ENCODE measurements at regions not wholly inside any gene's neighbourhood (a gene's known extent, or its start where the extent isn't known, plus 50 kb on each side); places are given as distances from the start of the nearest gene placed in this dataset.
"Not testable (repeated sequence)": the region's sequence is repeated elsewhere in the genome, so short reads cannot be mapped to it uniquely, and the experiment has no call there.

GRCh38 chr12:28787151-28787550, 361.9 kb upstream of the FAR2 start:
- Histone ChIP-seq H3K79me2 (ENCODE audit: insufficient read depth, low read length) (no peaks in the 10 kb centered on the region), H3K4me1 (ENCODE audit: insufficient read depth, low read length, severe bottlenecking) (no peaks in the 10 kb centered on the region), H4K20me1 (ENCODE audit: insufficient read depth, low read length) (no peaks in the 10 kb centered on the region), H2AFZ (ENCODE audit: low read length) (no peak overlapping the region), H3K27ac (ENCODE audit: low read depth, low read length, poor library complexity, severe bottlenecking) (no peak overlapping the region), H3K9me2 (ENCODE audit: low read depth, low read length) (no peaks in the 10 kb centered on the region), H3K4me3 (ENCODE audit: low read depth, low read length, poor library complexity, severe bottlenecking) (no peak overlapping the region), H3K9me3 (ENCODE audit: low read length) (no peaks in the 10 kb centered on the region), H3F3A (ENCODE audit: insufficient read depth, low read length) (no peaks in the 10 kb centered on the region), H3K27me3 (ENCODE audit: insufficient read depth, low read length) (no peaks in the 10 kb centered on the region), H3K36me3 (ENCODE audit: insufficient read depth, low read length) (no peaks in the 10 kb centered on the region), H3K9ac (ENCODE audit: low read length) (no peak overlapping the region), H3K4me2 (ENCODE audit: low read length) (no peak overlapping the region)
- TF ChIP-seq EZH2 (IDR thresholded peaks at IDR 0.05; ENCODE audit: borderline replicate concordance, low read length): no peak
- no peak for TF ChIP-seq CTCF (IDR thresholded peaks at IDR 0.05; ENCODE audit: low read length)

GRCh38 chr12:28788256-28788655, 360.8 kb upstream of the FAR2 start:
- H3K27ac ChIP-seq (ENCODE audit: low read depth, low read length, poor library complexity, severe bottlenecking); H2AFZ ChIP-seq (ENCODE audit: low read length); H3K4me2 ChIP-seq (ENCODE audit: low read length); H3F3A ChIP-seq (ENCODE audit: insufficient read depth, low read length); H3K9me2 ChIP-seq (ENCODE audit: low read depth, low read length); H3K9ac ChIP-seq (ENCODE audit: low read length); H3K4me3 ChIP-seq (ENCODE audit: low read depth, low read length, poor library complexity, severe bottlenecking); H4K20me1 ChIP-seq (ENCODE audit: insufficient read depth, low read length); H3K36me3 ChIP-seq (ENCODE audit: insufficient read depth, low read length); H3K9me3 ChIP-seq (ENCODE audit: low read length); H3K4me1 ChIP-seq (ENCODE audit: insufficient read depth, low read length, severe bottlenecking); H3K79me2 ChIP-seq (ENCODE audit: insufficient read depth, low read length); H3K27me3 ChIP-seq (ENCODE audit: insufficient read depth, low read length): not testable (repeated sequence)

- H3K27ac ChIP-seq (ENCODE audit: low read depth, low read length, poor library complexity, severe bottlenecking): no peak overlapping the region
- no peaks in the 10 kb centered on the region for H3K9me3 ChIP-seq (ENCODE audit: low read length)
- no peaks in the 10 kb centered on the region; the same call in 1 of the 2 replicates for H3K9me2 ChIP-seq (ENCODE audit: low read depth, low read length)
- no peaks in the 10 kb centered on the region for H3K27me3 ChIP-seq (ENCODE audit: insufficient read depth, low read length)
- no peak overlapping the region for H3K9ac ChIP-seq (ENCODE audit: low read length)
- H3K4me1 ChIP-seq (ENCODE audit: insufficient read depth, low read length, severe bottlenecking): no peaks in the 10 kb centered on the region
- no peak for TF ChIP-seq EZH2 (IDR thresholded peaks at IDR 0.05; ENCODE audit: borderline replicate concordance, low read length)
- TF ChIP-seq CTCF (IDR thresholded peaks at IDR 0.05; ENCODE audit: low read length): no peak
- H3K79me2 ChIP-seq (ENCODE audit: insufficient read depth, low read length): no peaks in the 10 kb centered on the region
- no peak overlapping the region for H3K4me3 ChIP-seq (ENCODE audit: low read depth, low read length, poor library complexity, severe bottlenecking)
- no peak overlapping the region for H3K4me2 ChIP-seq (ENCODE audit: low read length)
- no peak overlapping the region for H2AFZ ChIP-seq (ENCODE audit: low read length)
- no peaks in the 10 kb centered on the region for H3F3A ChIP-seq (ENCODE audit: insufficient read depth, low read length)
- no peaks in the 10 kb centered on the region for H3K36me3 ChIP-seq (ENCODE audit: insufficient read depth, low read length)
- no peaks in the 10 kb centered on the region for H4K20me1 ChIP-seq (ENCODE audit: insufficient read depth, low read length)
These were observed 355.4 kb upstream of the FAR2 start for GRCh38 chr12:28793581-28794151.

GRCh38 chr12:28794211-28794610, 354.9 kb upstream of the FAR2 start:
- no peaks in the 10 kb centered on the region for H4K20me1 ChIP-seq (ENCODE audit: insufficient read depth, low read length)
- H3K4me2 ChIP-seq (ENCODE audit: low read length): no peak overlapping the region
- H3K36me3 ChIP-seq (ENCODE audit: insufficient read depth, low read length): no peaks in the 10 kb centered on the region
- no peak for TF ChIP-seq EZH2 (IDR thresholded peaks at IDR 0.05; ENCODE audit: borderline replicate concordance, low read length)
- no peaks in the 10 kb centered on the region; the same call in 1 of the 2 replicates for H3K9me2 ChIP-seq (ENCODE audit: low read depth, low read length)
- no peaks in the 10 kb centered on the region for H3K79me2 ChIP-seq (ENCODE audit: insufficient read depth, low read length)
- H3K27me3 ChIP-seq (ENCODE audit: insufficient read depth, low read length): no peaks in the 10 kb centered on the region
- H3K4me1 ChIP-seq (ENCODE audit: insufficient read depth, low read length, severe bottlenecking): no peaks in the 10 kb centered on the region
- H3K9me3 ChIP-seq (ENCODE audit: low read length): no peaks in the 10 kb centered on the region
- no peaks in the 10 kb centered on the region for H3F3A ChIP-seq (ENCODE audit: insufficient read depth, low read length)
- no peak overlapping the region for H2AFZ ChIP-seq (ENCODE audit: low read length)
- H3K9ac ChIP-seq (ENCODE audit: low read length): no peak overlapping the region
- no peak overlapping the region for H3K27ac ChIP-seq (ENCODE audit: low read depth, low read length, poor library complexity, severe bottlenecking)
- no peak overlapping the region for H3K4me3 ChIP-seq (ENCODE audit: low read depth, low read length, poor library complexity, severe bottlenecking)
